HUES6 (cell line): ENCODE measurements at regions not wholly inside any gene's neighbourhood (a gene's known extent, or its start where the extent isn't known, plus 50 kb on each side); places are given as distances from the start of the nearest gene placed in this dataset.

ENCODE experiments used
- H3K27ac ChIP-seq: 2 replicates; pipeline ENCODE4 v1.7.0; 2013; ENCODE audit warnings: low read depth, mild to moderate bottlenecking, low read length, inconsistent platforms
- H3K27me3 ChIP-seq: 2 replicates; pipeline ENCODE4 v1.6.1; 2013; ENCODE audit warnings: low read length; ENCODE audit not compliant: control insufficient read depth, insufficient read depth
- H3K36me3 ChIP-seq: 2 replicates; pipeline ENCODE4 v1.6.1; 2013; ENCODE audit warnings: low read length; ENCODE audit not compliant: control insufficient read depth, insufficient read depth
- H3K4me1 ChIP-seq: 2 replicates; pipeline ENCODE4 v1.6.1; 2013; ENCODE audit warnings: low read length; ENCODE audit not compliant: control insufficient read depth, insufficient read depth
- H3K4me3 ChIP-seq: 2 replicates; pipeline ENCODE4 v1.5.1; 2013; ENCODE audit warnings: low read depth, low read length
- H3K9ac ChIP-seq: one replicate; pipeline ENCODE4 v1.6.1; 2013; ENCODE audit warnings: mild to moderate bottlenecking, low read length
- H3K9me3 ChIP-seq: 2 replicates; pipeline ENCODE4 v1.6.1; 2013; ENCODE audit warnings: low read depth, low read length; ENCODE audit not compliant: control insufficient read depth, insufficient read depth

- Histone ChIP-seq H3K4me3 (no peak overlapping the region), H3K27me3 (no peaks in the 10 kb centered on the region), H3K27ac (no peak overlapping the region), H3K4me1 (peaks cover 47% of the 10 kb centered on the region), H3K9ac (no peak overlapping the region), H3K9me3 (no peaks in the 10 kb centered on the region), H3K36me3 (no peaks in the 10 kb centered on the region)
Observed at GRCh38 chr7:130907439-130907838, 173.4 kb upstream of the KLF14 start.

- H3K9ac ChIP-seq, result no peak overlapping the region
- H3K27ac ChIP-seq, result no peak overlapping the region
- H3K27me3 ChIP-seq, result no peaks in the 10 kb centered on the region
- no peaks in the 10 kb centered on the region for H3K9me3 ChIP-seq
- peaks cover 57% of the 10 kb centered on the region for H3K4me1 ChIP-seq
- H3K4me3 ChIP-seq, result no peak overlapping the region
- no peaks in the 10 kb centered on the region for H3K36me3 ChIP-seq
Observed at GRCh38 chr7:130908345-130909160, 174.5 kb upstream of the KLF14 start.

- Histone ChIP-seq H3K9ac (no peak overlapping the region), H3K27ac (no peak overlapping the region), H3K4me1 (peaks cover 57% of the 10 kb centered on the region)
Observed at GRCh38 chr7:130909161-130909836, 175.3 kb upstream of the KLF14 start.

GRCh38 chr7:130909881-130910672, 176.1 kb upstream of the KLF14 start:
- peaks cover 58% of the 10 kb centered on the region for H3K4me1 ChIP-seq
- H3K4me3 ChIP-seq, result peak overlapping the region; percentile 46; the same call in 1 of the 2 replicates
- peak overlapping the region; percentile 72 for H3K27ac ChIP-seq
- no peaks in the 10 kb centered on the region for H3K36me3 ChIP-seq
- H3K9me3 ChIP-seq, result no peaks in the 10 kb centered on the region
- no peaks in the 10 kb centered on the region for H3K27me3 ChIP-seq
- H3K9ac ChIP-seq, result peak overlapping the region; percentile 3

More at GRCh38 chr7:130909161-130909836, 175.3 kb upstream of the KLF14 start:
- Histone ChIP-seq H3K9me3 (no peaks in the 10 kb centered on the region), H3K36me3 (no peaks in the 10 kb centered on the region), H3K4me3 (no peak overlapping the region), H3K27me3 (no peaks in the 10 kb centered on the region)

GRCh38 chr7:130910949-130911944, 177.2 kb upstream of the KLF14 start:
- H3K36me3 ChIP-seq, result no peaks in the 10 kb centered on the region

GRCh38 chr7:130912082-130912861, 178.3 kb upstream of the KLF14 start:
- no peak overlapping the region for H3K27ac ChIP-seq

More at GRCh38 chr7:130910949-130911944, 177.2 kb upstream of the KLF14 start:
- Histone ChIP-seq H3K27ac (peak overlapping the region; percentile 72), H3K9ac (peak overlapping the region; percentile 52), H3K27me3 (no peaks in the 10 kb centered on the region), H3K4me3 (peak overlapping the region; percentile 46), H3K4me1 (peaks cover 62% of the 10 kb centered on the region), H3K9me3 (no peaks in the 10 kb centered on the region)

GRCh38 chr7:130912862-130913638, 179.0 kb upstream of the KLF14 start:
- Histone ChIP-seq H3K9me3 (no peaks in the 10 kb centered on the region), H3K9ac (no peak overlapping the region), H3K36me3 (no peaks in the 10 kb centered on the region), H3K4me1 (peaks cover 63% of the 10 kb centered on the region), H3K27ac (peak overlapping the region; percentile 12; the same call in 1 of the 2 replicates), H3K4me3 (no peak overlapping the region), H3K27me3 (no peaks in the 10 kb centered on the region)

More at GRCh38 chr7:130912082-130912861, 178.3 kb upstream of the KLF14 start:
- Histone ChIP-seq H3K36me3 (no peaks in the 10 kb centered on the region), H3K27me3 (no peaks in the 10 kb centered on the region), H3K4me3 (peak overlapping the region; percentile 16; the same call in 1 of the 2 replicates), H3K9me3 (no peaks in the 10 kb centered on the region), H3K9ac (peak overlapping the region; percentile 62), H3K4me1 (peaks cover 63% of the 10 kb centered on the region)

GRCh38 chr7:130913639-130914553, 179.9 kb upstream of the KLF14 start:
- H3K27me3 ChIP-seq, result no peaks in the 10 kb centered on the region
- H3K4me3 ChIP-seq, result no peak overlapping the region
- H3K4me1 ChIP-seq, result peaks cover 62% of the 10 kb centered on the region
- no peaks in the 10 kb centered on the region for H3K9me3 ChIP-seq
- no peak overlapping the region for H3K9ac ChIP-seq
- H3K36me3 ChIP-seq, result no peaks in the 10 kb centered on the region
- H3K27ac ChIP-seq, result peak overlapping the region; percentile 12; the same call in 1 of the 2 replicates
